ENCODE measurements at regions not wholly inside any gene's neighbourhood (a gene's known extent, or its start where the extent isn't known, plus 50 kb on each side); places are given as distances from the start of the nearest gene placed in this dataset.

DNA sequence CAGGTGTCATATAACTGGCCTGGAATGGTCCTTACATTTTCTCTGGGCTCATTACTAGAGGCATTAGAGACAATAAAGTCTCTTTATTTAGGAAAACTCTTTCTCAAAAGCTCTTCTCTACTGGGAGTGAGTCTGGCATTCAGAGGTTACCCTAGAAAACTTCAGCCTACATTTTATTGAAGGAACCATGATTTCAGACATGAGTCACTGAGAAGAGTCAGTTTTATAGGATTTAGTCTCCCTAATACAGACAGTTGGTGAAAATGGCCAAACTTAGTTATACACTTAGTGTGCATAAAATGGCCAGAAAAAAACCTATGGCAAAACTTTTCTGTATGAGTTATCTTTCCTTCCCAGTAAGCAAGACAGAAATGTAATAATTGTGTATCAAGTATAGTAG, 689.4 kb downstream of the ZEB2 start:
- TF ChIP-seq CTCF (IDR thresholded peaks at IDR 0.05) = no peak
- TF ChIP-seq POLR2AphosphoS5 (IDR thresholded peaks at IDR 0.05) = no peak
- no peak for TF ChIP-seq POLR2A (IDR thresholded peaks at IDR 0.05)
- no peak for TF ChIP-seq EP300 (IDR thresholded peaks at IDR 0.05)

All from upper lobe of left lung (tissue), 4 donors.